Thyroid gland (tissue), 4 donors: ENCODE measurements at regions not wholly inside any gene's neighbourhood (a gene's known extent, or its start where the extent isn't known, plus 50 kb on each side); places are given as distances from the start of the nearest gene placed in this dataset.

Source experiments
- CTCF ChIP-seq, 6 experiments: fragments of 200-600 bp in 3 of 6; fragments of 450-650 bp in 3 of 6; sonication (generic) in 3 of 6; IDR thresholded peaks; one replicate each; pipeline ENCODE4 v1.5.1; 2016 to 2019; ENCODE audit warnings: antibody characterized with exemption in 6 of 6, mild to moderate bottlenecking in 2 of 6, inconsistent platforms in 1 of 6, moderate library complexity in 1 of 6
- POLR2A ChIP-seq, 2 donors: fragments of 450-650 bp; IDR thresholded peaks; one replicate each; pipeline ENCODE4 v1.6.1; 2017; ENCODE audit warnings: antibody characterized with exemption in 2 of 2, mild to moderate bottlenecking in 2 of 2, moderate library complexity in 1 of 2

GRCh38 chr1:55958498-55958897, 620.9 kb downstream of the PLPP3 start:
- TF ChIP-seq CTCF (IDR thresholded peaks at IDR 0.05) (no peak), POLR2A (IDR thresholded peaks at IDR 0.05) (no peak)
